Neuronal stem cell (in vitro differentiated cells): ENCODE measurements at regions not wholly inside any gene's neighbourhood (a gene's known extent, or its start where the extent isn't known, plus 50 kb on each side); places are given as distances from the start of the nearest gene placed in this dataset.

Experiments used
- DNase-seq: peaks from one replicate; pipeline ENCODE4 v3.0.0-alpha.2; 2013; ENCODE audit warnings: low spot score
- H2AFZ ChIP-seq: one replicate; pipeline ENCODE4 v1.6.1; 2013; ENCODE audit warnings: mild to moderate bottlenecking, low read length, inconsistent platforms
- H2AK5ac ChIP-seq: 2 replicates; pipeline ENCODE4 v1.6.1; 2013; ENCODE audit warnings: low read depth, mild to moderate bottlenecking, inconsistent platforms, low read length, moderate library complexity, mixed read lengths
- H2BK120ac ChIP-seq: 2 replicates; pipeline ENCODE4 v1.6.1; 2013; ENCODE audit warnings: low read depth, mild to moderate bottlenecking, inconsistent platforms, low read length, moderate library complexity, mixed read lengths
- H2BK12ac ChIP-seq: one replicate; pipeline ENCODE4 v1.6.1; 2013; ENCODE audit warnings: low read length, inconsistent platforms
- H2BK15ac ChIP-seq: 2 replicates; pipeline ENCODE4 v1.6.1; 2013; ENCODE audit warnings: mild to moderate bottlenecking, low read length, inconsistent platforms, mixed read lengths
- H2BK5ac ChIP-seq: one replicate; pipeline ENCODE4 v1.6.1; 2013; ENCODE audit warnings: inconsistent platforms, mild to moderate bottlenecking, low read length, moderate library complexity
- H3K14ac ChIP-seq: one replicate; pipeline ENCODE4 v1.6.1; 2013; ENCODE audit warnings: low read length, inconsistent platforms
- H3K18ac ChIP-seq: 2 replicates; pipeline ENCODE4 v1.6.1; 2013; ENCODE audit warnings: low read length, inconsistent platforms
- H3K23ac ChIP-seq: 2 replicates; pipeline ENCODE4 v1.6.1; 2013; ENCODE audit warnings: low read depth, mild to moderate bottlenecking, mixed read lengths, low read length, inconsistent platforms; ENCODE audit not compliant: poor library complexity
- H3K27ac ChIP-seq: replicated peaks from 3 replicates; pipeline ENCODE4 v1.5.1; 2013; ENCODE audit warnings: low read length, inconsistent platforms
- H3K27me3 ChIP-seq, 3 experiments: 2 replicates each; pipeline ENCODE4 v1.6.1; 2013; ENCODE audit warnings: low read length in 3 of 3, mild to moderate bottlenecking in 2 of 3, inconsistent platforms in 1 of 3, low read depth in 1 of 3, mixed read lengths in 1 of 3, moderate library complexity in 1 of 3; ENCODE audit not compliant: control insufficient read depth in 3 of 3, insufficient read depth in 3 of 3
- H3K36me3 ChIP-seq, 2 donors: replicated peaks in 1 of 2; 2 replicates each; pipeline ENCODE4 v1.6.1; 2013; ENCODE audit warnings: low read length in 2 of 2; ENCODE audit not compliant: control insufficient read depth in 2 of 2, insufficient read depth in 2 of 2
- H3K4ac ChIP-seq: 2 replicates; pipeline ENCODE4 v1.6.1; 2013; ENCODE audit warnings: inconsistent platforms, mild to moderate bottlenecking, low read length, moderate library complexity
- H3K4me1 ChIP-seq, 2 donors: 1 replicate in 1 of 2; 2 replicates in 1 of 2; pipeline ENCODE4 v1.6.1; 2013; ENCODE audit warnings: low read length in 2 of 2, low read depth in 1 of 2; ENCODE audit not compliant: control insufficient read depth in 2 of 2, insufficient read depth in 1 of 2
- H3K4me2 ChIP-seq: one replicate; pipeline ENCODE4 v1.6.1; 2013; ENCODE audit warnings: mild to moderate bottlenecking, low read length, inconsistent platforms; ENCODE audit not compliant: insufficient read depth, poor library complexity, severe bottlenecking
- H3K4me3 ChIP-seq, 2 donors: 2 replicates each; pipeline ENCODE4 v1.5.1; 2013; ENCODE audit warnings: low read length in 2 of 2, mild to moderate bottlenecking in 2 of 2, inconsistent platforms in 1 of 2, moderate library complexity in 1 of 2
- H3K79me1 ChIP-seq: one replicate; pipeline ENCODE4 v1.6.1; 2013; ENCODE audit warnings: low read depth, mild to moderate bottlenecking, inconsistent platforms, low read length, moderate library complexity
- H3K9ac ChIP-seq: one replicate; pipeline ENCODE4 v1.6.1; 2013; ENCODE audit warnings: mild to moderate bottlenecking, low read depth, low read length, inconsistent platforms; ENCODE audit not compliant: poor library complexity
- H3K9me3 ChIP-seq, 2 donors: replicated peaks in 1 of 2; 2 replicates each; pipeline versions ENCODE3 to v1.6.1; 2013; ENCODE audit warnings: low read length in 2 of 2, mild to moderate bottlenecking in 2 of 2, inconsistent platforms in 1 of 2, low read depth in 1 of 2, mixed read lengths in 1 of 2, moderate library complexity in 1 of 2; ENCODE audit not compliant: control insufficient read depth in 2 of 2, insufficient read depth in 1 of 2
- H4K8ac ChIP-seq: one replicate; pipeline ENCODE4 v1.6.1; 2013; ENCODE audit warnings: low read depth, mild to moderate bottlenecking, inconsistent platforms, low read length, moderate library complexity
- H4K91ac ChIP-seq: one replicate; pipeline ENCODE4 v1.6.1; 2013; ENCODE audit warnings: low read length, low read depth, mild to moderate bottlenecking, inconsistent platforms; ENCODE audit not compliant: poor library complexity
- WGBS, 2 donors: extraction: QIAGEN DNeasy Blood & Tissue Kit; methylation state at CpG; one replicate each; pipeline ENCODE4 v1.1.7; 2013; ENCODE audit warnings: missing lambda C conversion rate in 2 of 2, mixed read lengths in 1 of 2; ENCODE audit not compliant: insufficient read length in 2 of 2, insufficient replicate concordance in 1 of 2; ENCODE audit errors: extremely low coverage in 2 of 2; 5-methylcytosine and 5-hydroxymethylcytosine counted together

DNA sequence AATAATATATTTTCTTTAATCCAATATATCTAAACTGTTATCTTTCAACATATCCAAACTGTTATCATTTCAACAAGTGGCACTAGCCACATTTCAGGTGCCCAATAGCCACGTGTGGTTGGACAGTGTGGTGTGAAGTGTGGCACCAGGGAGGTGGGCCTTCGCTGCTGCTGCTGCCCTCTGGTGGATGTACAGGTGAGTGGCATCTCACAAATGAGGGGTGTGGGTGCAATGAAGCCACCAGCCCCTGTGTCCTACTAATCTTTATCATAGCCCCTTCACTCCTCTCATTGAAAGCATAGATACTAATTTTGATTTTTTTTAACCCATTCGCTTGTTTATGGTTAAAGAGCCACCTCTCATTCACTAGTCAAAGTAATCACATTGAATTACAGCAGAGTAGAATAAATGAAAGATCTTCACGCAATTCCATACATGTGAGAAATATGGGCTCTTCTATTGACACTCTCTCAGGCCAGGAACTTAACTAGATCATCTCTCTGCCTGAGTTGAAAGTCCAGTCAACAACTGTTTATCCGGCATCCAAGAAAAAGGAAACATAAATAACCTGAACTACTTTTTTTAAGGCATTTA lies 499.2 kb downstream of the OMA1 start:
- H3K9me3 ChIP-seq: no peaks in the 10 kb centered on the region
- no peak overlapping the region for H2AFZ ChIP-seq
- no peak overlapping the region for H4K91ac ChIP-seq
- H3K4me1 ChIP-seq: peaks cover 0 to 4% of the 10 kb centered on the region in 2 donors
- H4K8ac ChIP-seq: no peak overlapping the region
- H2BK12ac ChIP-seq: no peak overlapping the region
- no peak overlapping the region for H3K18ac ChIP-seq
- no peaks in the 10 kb centered on the region for H3K79me1 ChIP-seq
- no peak overlapping the region for H2BK120ac ChIP-seq
- no peak overlapping the region for H3K4me2 ChIP-seq
- H2BK5ac ChIP-seq: no peak overlapping the region
- no peak overlapping the region for H3K4me3 ChIP-seq
- H3K23ac ChIP-seq: no peak overlapping the region
- no peak for DNase-seq
- no peak overlapping the region for H3K27ac ChIP-seq
- H3K36me3 ChIP-seq: no peaks in the 10 kb centered on the region
- no peak overlapping the region for H2AK5ac ChIP-seq
- H3K27me3 ChIP-seq: no peaks in the 10 kb centered on the region
- no CpG with 5 or more reads among the region's 5 CpGs for WGBS, 2 donors
- no peak overlapping the region for H3K4ac ChIP-seq
- no peak overlapping the region for H3K14ac ChIP-seq
- no peak overlapping the region for H2BK15ac ChIP-seq
- no peak overlapping the region for H3K9ac ChIP-seq

DNA sequence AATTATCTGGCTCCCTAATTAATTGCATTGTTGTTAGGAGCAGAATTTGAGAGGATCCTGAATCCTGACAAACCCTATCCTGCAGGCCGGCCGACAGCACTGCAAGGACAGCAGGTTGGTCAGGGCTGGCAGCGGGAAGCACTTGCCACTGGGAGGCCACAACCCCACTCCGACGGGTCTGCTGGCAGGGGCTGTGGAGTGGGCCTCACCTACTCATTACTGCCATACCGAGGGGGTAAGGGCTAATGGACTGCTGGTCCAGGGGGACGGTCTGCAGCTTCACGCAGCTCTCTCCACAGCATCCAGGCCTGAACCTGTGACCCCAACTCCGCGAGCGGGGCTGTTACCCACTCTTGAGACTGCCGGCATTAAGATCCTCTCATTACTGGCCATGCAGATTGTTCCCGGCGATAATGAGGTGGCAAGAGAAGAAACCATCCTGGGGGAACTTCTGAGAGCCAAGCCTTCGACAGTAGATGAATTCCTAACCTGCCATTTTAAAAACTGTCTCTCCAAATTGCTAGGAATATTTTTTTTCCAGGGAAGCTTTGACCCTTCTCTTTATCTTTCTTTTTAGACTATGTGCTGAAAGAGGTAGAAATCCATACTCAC lies 501.3 kb downstream of the OMA1 start:
- Histone ChIP-seq H3K27ac (no peak overlapping the region), H3K4me1 (peaks cover 0 to 4% of the 10 kb centered on the region in 2 donors), H3K9ac (no peak overlapping the region), H3K23ac (no peak overlapping the region), H3K27me3 (no peaks in the 10 kb centered on the region), H2AFZ (no peak overlapping the region), H3K9me3 (no peaks in the 10 kb centered on the region), H2BK15ac (no peak overlapping the region), H3K14ac (peak overlapping the region; percentile 44), H3K18ac (peak overlapping the region; percentile 22), H2AK5ac (no peak overlapping the region), H2BK12ac (peak overlapping the region; percentile 19), H4K8ac (no peak overlapping the region), H3K79me1 (no peaks in the 10 kb centered on the region), H3K4me2 (no peak overlapping the region), H2BK5ac (no peak overlapping the region), H2BK120ac (no peak overlapping the region), H3K36me3 (no peaks in the 10 kb centered on the region), H3K4ac (no peak overlapping the region), H4K91ac (no peak overlapping the region), H3K4me3 (peak overlapping the region in 1 of 2 donors; percentile 29)
- WGBS, 2 donors: no CpG with 5 or more reads among the region's 15 CpGs
- DNase-seq: no peak

- H2AK5ac ChIP-seq: no peak overlapping the region
- no peaks in the 10 kb centered on the region for H3K27me3 ChIP-seq
- H3K4me3 ChIP-seq: no peak overlapping the region
- H2AFZ ChIP-seq: no peak overlapping the region
- H3K27ac ChIP-seq: no peak overlapping the region
- H4K8ac ChIP-seq: no peak overlapping the region
- H2BK12ac ChIP-seq: no peak overlapping the region
- H3K14ac ChIP-seq: no peak overlapping the region
- no peak overlapping the region for H3K4ac ChIP-seq
- no peaks in the 10 kb centered on the region for H3K79me1 ChIP-seq
- no peak overlapping the region for H3K18ac ChIP-seq
- no peak overlapping the region for H2BK15ac ChIP-seq
- WGBS, 2 donors: no CpG with 5 or more reads among the region's 2 CpGs
- no peak overlapping the region for H3K9ac ChIP-seq
- no peak overlapping the region for H3K23ac ChIP-seq
- no peak overlapping the region for H4K91ac ChIP-seq
- H3K9me3 ChIP-seq: no peaks in the 10 kb centered on the region
- no peak overlapping the region for H3K4me2 ChIP-seq
- no peak overlapping the region for H2BK120ac ChIP-seq
- no peaks in the 10 kb centered on the region for H3K36me3 ChIP-seq
- DNase-seq: no peak
- H3K4me1 ChIP-seq: peaks cover 2 to 4% of the 10 kb centered on the region in 2 donors
- H2BK5ac ChIP-seq: no peak overlapping the region
Measured at GRCh38 chr1:58041621-58042020, 504.9 kb downstream of the OMA1 start.

DNA sequence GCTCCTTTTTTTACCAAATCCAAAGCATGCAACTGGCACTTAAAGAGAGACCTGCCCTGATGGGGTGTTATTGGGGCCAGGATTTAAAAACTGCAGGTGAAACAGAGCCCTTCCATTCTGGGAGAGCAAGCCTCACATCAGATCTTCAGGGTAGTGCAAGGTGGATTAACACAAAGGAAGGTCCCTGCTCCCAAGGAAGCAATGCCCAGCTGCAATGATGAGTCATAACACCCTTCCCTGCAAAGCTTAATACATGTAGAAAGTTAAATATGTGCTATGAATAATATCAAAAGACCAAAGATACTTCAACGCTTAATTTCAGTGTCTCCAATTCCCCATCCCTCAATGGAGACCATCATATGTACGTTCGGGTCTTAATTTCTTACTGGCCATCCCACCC lies 508.0 kb downstream of the OMA1 start:
- Histone ChIP-seq H3K9me3 (no peaks in the 10 kb centered on the region), H4K8ac (no peak overlapping the region), H2AFZ (no peak overlapping the region), H2BK5ac (no peak overlapping the region), H3K4ac (no peak overlapping the region), H3K14ac (no peak overlapping the region), H3K27ac (no peak overlapping the region), H2AK5ac (no peak overlapping the region), H3K27me3 (no peaks in the 10 kb centered on the region), H2BK12ac (no peak overlapping the region), H3K79me1 (no peaks in the 10 kb centered on the region), H3K23ac (no peak overlapping the region), H2BK15ac (no peak overlapping the region), H2BK120ac (no peak overlapping the region), H4K91ac (no peak overlapping the region), H3K18ac (no peak overlapping the region), H3K4me2 (no peak overlapping the region), H3K4me3 (no peak overlapping the region), H3K4me1 (peaks cover 2 to 4% of the 10 kb centered on the region in 2 donors), H3K9ac (no peak overlapping the region), H3K36me3 (no peaks in the 10 kb centered on the region)
- no peak for DNase-seq
- WGBS, 2 donors: no CpG with 5 or more reads among the region's 3 CpGs
